Activated CD8-positive, alpha-beta T cell treated with anti-CD3 and anti-CD28 coated beads, Interleukin-2, amount 10 ng/mL, durations not matched to agents 7 days and 5 days (primary cell): ENCODE measurements at regions not wholly inside any gene's neighbourhood (a gene's known extent, or its start where the extent isn't known, plus 50 kb on each side); places are given as distances from the start of the nearest gene placed in this dataset.

ENCODE experiments used
- ATAC-seq: fragments of 150-1000 bp; cut with Tn5 transposase; one replicate; pipeline ENCODE4 v1.10.0; 2021; ENCODE audit warnings: moderate library complexity
- CTCF ChIA-PET: fragments of 350-600 bp; sonication (Branson Sonifier 250); formaldehyde crosslinking; loops from one replicate; lab custom pipeline; 2021; ENCODE audit warnings: antibody characterized with exemption; lab: Charles Lee
- POLR2A ChIA-PET: fragments of 350-600 bp; sonication (Branson Sonifier 250); formaldehyde crosslinking; loops from one replicate; lab custom pipeline; 2021; ENCODE audit warnings: antibody characterized with exemption; lab: Charles Lee
- DNase-seq: peaks from one replicate; pipeline ENCODE4 v3.0.0-alpha.2; 2020
- H3K27ac Mint-ChIP-seq: one replicate; pipeline ENCODE4 v1.8.0; 2021; ENCODE audit warnings: mild to moderate bottlenecking, mixed read lengths
- H3K27me3 Mint-ChIP-seq: one replicate; pipeline ENCODE4 v1.8.0; 2021; ENCODE audit warnings: low read depth, mixed read lengths
- H3K36me3 Mint-ChIP-seq: one replicate; pipeline ENCODE4 v1.8.0; 2021; ENCODE audit warnings: low read depth, mixed read lengths
- H3K4me1 Mint-ChIP-seq: one replicate; pipeline ENCODE4 v1.8.0; 2021; ENCODE audit warnings: low read depth, mixed read lengths
- H3K4me3 Mint-ChIP-seq: one replicate; pipeline ENCODE4 v1.8.0; 2021; ENCODE audit warnings: mild to moderate bottlenecking, mixed read lengths
- H3K9me3 Mint-ChIP-seq: one replicate; pipeline ENCODE4 v1.8.0; 2022; ENCODE audit warnings: mixed read lengths; ENCODE audit not compliant: insufficient read depth

DNA sequence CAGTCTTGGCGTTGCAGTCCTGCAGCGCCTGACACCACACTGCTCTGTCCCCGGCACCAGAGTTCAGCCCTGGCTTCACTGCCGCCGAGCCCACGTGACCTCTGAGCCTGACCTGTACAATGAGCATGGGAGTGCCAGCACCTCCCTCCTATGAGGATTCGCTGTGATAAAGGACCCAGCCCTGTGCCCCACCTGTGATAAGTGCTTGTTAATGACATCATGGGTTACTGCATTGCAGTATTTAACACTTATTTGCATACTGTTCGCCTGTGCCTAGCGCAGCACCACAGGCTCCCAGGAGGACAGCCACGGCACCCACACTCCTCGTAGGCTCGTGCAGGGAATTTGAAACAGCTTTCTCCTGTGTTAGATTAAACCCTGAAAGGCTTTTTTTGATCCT, 118.2 kb upstream of the GSC start:
- CTCF ChIA-PET = no interaction called here

GRCh38 chr14:94887591-94887990, 117.7 kb upstream of the GSC start:
- H3K4me1 Mint-ChIP-seq = no peaks in the 10 kb centered on the region
- no peaks in the 10 kb centered on the region for H3K36me3 Mint-ChIP-seq
- CTCF ChIA-PET = no interaction called here
- H3K27ac Mint-ChIP-seq = no peak overlapping the region
- DNase-seq = no peak
- ATAC-seq = no peak
- H3K27me3 Mint-ChIP-seq = no peaks in the 10 kb centered on the region
- POLR2A ChIA-PET = no interaction called here
- no peak overlapping the region for H3K4me3 Mint-ChIP-seq
- no peaks in the 10 kb centered on the region for H3K9me3 Mint-ChIP-seq

More for the DNA sequence above, 118.2 kb upstream of the GSC start:
- Mint-ChIP-seq H3K27ac (no peak overlapping the region), H3K27me3 (no peaks in the 10 kb centered on the region), H3K9me3 (no peaks in the 10 kb centered on the region), H3K4me1 (no peaks in the 10 kb centered on the region), H3K4me3 (no peak overlapping the region), H3K36me3 (no peaks in the 10 kb centered on the region)
- POLR2A ChIA-PET = no interaction called here
- ATAC-seq = no peak
- DNase-seq = no peak

DNA sequence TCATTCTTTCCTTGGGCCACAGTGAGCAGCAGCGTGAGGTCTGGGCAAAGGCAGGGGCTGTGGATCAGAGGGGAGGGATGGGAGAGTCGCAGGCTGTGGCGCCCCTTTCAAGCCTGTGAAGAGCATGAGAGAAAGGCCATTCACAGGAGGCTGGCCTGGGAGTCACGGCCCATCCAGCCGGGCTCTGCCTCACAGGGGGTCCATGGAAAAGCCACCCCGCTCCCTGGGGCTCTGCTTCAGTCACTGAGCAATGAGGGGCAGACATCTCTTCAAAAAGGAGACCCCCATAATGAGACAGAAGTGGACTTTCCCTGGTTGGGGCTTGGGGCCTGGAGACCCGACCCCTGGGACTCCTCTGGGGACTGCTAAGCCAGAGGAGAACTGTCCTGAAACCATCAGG, 117.0 kb upstream of the GSC start:
- ChIA-PET CTCF (no interaction called here), POLR2A (no interaction called here)
- Mint-ChIP-seq H3K27ac (no peak overlapping the region), H3K4me3 (no peak overlapping the region), H3K4me1 (no peaks in the 10 kb centered on the region), H3K9me3 (no peaks in the 10 kb centered on the region), H3K27me3 (no peaks in the 10 kb centered on the region), H3K36me3 (no peaks in the 10 kb centered on the region)
- no peak for ATAC-seq
- no peak for DNase-seq

DNA sequence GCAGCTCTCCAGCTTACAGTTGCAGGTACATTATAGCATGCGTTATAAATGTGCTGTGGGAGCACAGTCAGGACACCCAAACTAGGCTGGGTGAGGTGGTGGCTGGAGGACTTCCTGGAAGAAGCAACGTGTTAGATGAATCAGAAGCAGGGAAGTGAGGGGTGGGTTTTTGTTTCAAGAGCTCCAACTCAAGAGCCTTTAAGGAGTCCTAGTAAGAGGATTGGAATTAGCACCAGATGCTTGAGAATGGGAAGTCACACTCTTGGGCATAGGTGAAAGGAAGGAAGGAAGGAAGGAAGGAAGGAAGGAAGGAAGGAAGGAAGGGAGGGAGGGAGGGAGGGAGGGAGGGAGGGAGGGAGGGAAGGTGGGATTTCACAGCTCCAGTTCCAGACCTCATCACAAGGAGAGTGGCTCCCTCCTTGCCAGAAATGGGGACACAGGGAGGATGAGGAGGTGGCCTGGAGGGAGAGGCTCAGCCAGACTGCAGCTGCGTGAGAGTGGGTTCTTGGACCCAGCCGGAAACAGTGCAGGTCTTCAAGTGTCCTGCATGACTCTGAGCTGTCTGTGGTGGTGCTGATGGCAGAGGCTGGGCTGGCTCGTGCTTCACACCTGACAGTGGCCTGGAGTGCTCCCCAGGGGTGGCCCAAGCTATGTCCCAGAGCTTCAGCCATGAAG, 115.7 kb upstream of the GSC start:
- POLR2A ChIA-PET = no interaction called here
- H3K27ac Mint-ChIP-seq = no peak overlapping the region
- CTCF ChIA-PET = no interaction called here

GRCh38 chr14:94884616-94885230, 114.8 kb upstream of the GSC start:
- Mint-ChIP-seq H3K9me3 (no peaks in the 10 kb centered on the region), H3K4me3 (no peak overlapping the region), H3K27ac (no peak overlapping the region), H3K27me3 (no peaks in the 10 kb centered on the region), H3K36me3 (no peaks in the 10 kb centered on the region), H3K4me1 (no peaks in the 10 kb centered on the region)
- no peak for ATAC-seq
- no peak for DNase-seq
- POLR2A ChIA-PET = no interaction called here
- CTCF ChIA-PET = no interaction called here

More for the DNA sequence above, 115.7 kb upstream of the GSC start:
- H3K9me3 Mint-ChIP-seq = no peaks in the 10 kb centered on the region
- ATAC-seq = no peak
- no peaks in the 10 kb centered on the region for H3K36me3 Mint-ChIP-seq
- H3K4me1 Mint-ChIP-seq = no peaks in the 10 kb centered on the region
- H3K27me3 Mint-ChIP-seq = no peaks in the 10 kb centered on the region
- H3K4me3 Mint-ChIP-seq = no peak overlapping the region
- DNase-seq = no peak

DNA sequence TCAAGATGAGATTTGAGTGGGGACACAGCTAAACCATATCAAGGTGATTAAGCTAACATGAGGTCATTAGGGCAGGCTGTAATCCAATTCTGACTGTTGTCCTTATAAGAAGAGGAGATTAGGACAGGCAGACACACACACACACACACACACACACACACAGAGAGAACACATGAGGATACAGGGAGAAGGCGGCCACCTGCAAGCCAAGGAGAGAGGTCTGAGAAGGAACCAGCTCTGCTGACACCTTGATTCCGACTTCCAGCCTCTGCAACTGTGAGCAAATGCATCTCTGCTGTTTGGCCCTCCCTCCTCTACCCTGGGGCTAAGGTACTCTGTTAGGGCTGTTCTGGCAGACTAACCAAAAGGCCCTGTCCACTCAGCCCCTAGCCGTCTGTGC, 112.5 kb upstream of the GSC start:
- H3K36me3 Mint-ChIP-seq = no peaks in the 10 kb centered on the region
- no peak overlapping the region for H3K4me3 Mint-ChIP-seq
- ChIA-PET POLR2A (no interaction called here), CTCF (no interaction called here)
- H3K27me3 Mint-ChIP-seq = peaks cover 2% of the 10 kb centered on the region
- DNase-seq (no peak), ATAC-seq (no peak)
- no peak overlapping the region for H3K27ac Mint-ChIP-seq
- H3K4me1 Mint-ChIP-seq = no peaks in the 10 kb centered on the region
- no peaks in the 10 kb centered on the region for H3K9me3 Mint-ChIP-seq

- Mint-ChIP-seq H3K36me3 (no peaks in the 10 kb centered on the region), H3K27me3 (peaks cover 4% of the 10 kb centered on the region), H3K9me3 (no peaks in the 10 kb centered on the region), H3K4me3 (no peak overlapping the region), H3K4me1 (no peaks in the 10 kb centered on the region), H3K27ac (no peak overlapping the region)
- ChIA-PET CTCF (no interaction called here), POLR2A (no interaction called here)
- DNase-seq (no peak), ATAC-seq (no peak)
These were observed 111.0 kb upstream of the GSC start for GRCh38 chr14:94880876-94881275.

- POLR2A ChIA-PET = no interaction called here
- CTCF ChIA-PET = no interaction called here
These were observed 110.2 kb upstream of the GSC start for GRCh38 chr14:94880106-94880505.

GRCh38 chr14:94879537-94879936, 109.6 kb upstream of the GSC start:
- no peak overlapping the region for H3K4me3 Mint-ChIP-seq
- no peaks in the 10 kb centered on the region for H3K9me3 Mint-ChIP-seq
- CTCF ChIA-PET = no interaction called here

More at GRCh38 chr14:94880106-94880505, 110.2 kb upstream of the GSC start:
- no peaks in the 10 kb centered on the region for H3K9me3 Mint-ChIP-seq
- DNase-seq (no peak), ATAC-seq (no peak)
- H3K27me3 Mint-ChIP-seq = peaks cover 6% of the 10 kb centered on the region
- H3K4me1 Mint-ChIP-seq = no peaks in the 10 kb centered on the region
- H3K27ac Mint-ChIP-seq = no peak overlapping the region
- no peak overlapping the region for H3K4me3 Mint-ChIP-seq
- no peaks in the 10 kb centered on the region for H3K36me3 Mint-ChIP-seq

GRCh38 chr14:94876306-94876705, 106.4 kb upstream of the GSC start:
- peaks cover 10% of the 10 kb centered on the region for H3K27me3 Mint-ChIP-seq
- no peaks in the 10 kb centered on the region for H3K36me3 Mint-ChIP-seq
- no peak for ATAC-seq
- ChIA-PET POLR2A (no interaction called here), CTCF (no interaction called here)
- no peaks in the 10 kb centered on the region for H3K4me1 Mint-ChIP-seq
- no peak overlapping the region for H3K4me3 Mint-ChIP-seq
- H3K9me3 Mint-ChIP-seq = no peaks in the 10 kb centered on the region
- no peak overlapping the region for H3K27ac Mint-ChIP-seq
- no peak for DNase-seq

More at GRCh38 chr14:94879537-94879936, 109.6 kb upstream of the GSC start:
- DNase-seq (no peak), ATAC-seq (no peak)
- POLR2A ChIA-PET = no interaction called here
- no peaks in the 10 kb centered on the region for H3K36me3 Mint-ChIP-seq
- H3K27ac Mint-ChIP-seq = no peak overlapping the region
- peaks cover 6% of the 10 kb centered on the region for H3K27me3 Mint-ChIP-seq
- no peaks in the 10 kb centered on the region for H3K4me1 Mint-ChIP-seq

GRCh38 chr14:94875256-94875655, 105.3 kb upstream of the GSC start:
- Mint-ChIP-seq H3K27ac (no peak overlapping the region), H3K36me3 (no peaks in the 10 kb centered on the region), H3K27me3 (peaks cover 10% of the 10 kb centered on the region), H3K4me1 (no peaks in the 10 kb centered on the region), H3K4me3 (no peak overlapping the region), H3K9me3 (no peaks in the 10 kb centered on the region)
- DNase-seq (no peak), ATAC-seq (no peak)
- ChIA-PET POLR2A (no interaction called here), CTCF (no interaction called here)

DNA sequence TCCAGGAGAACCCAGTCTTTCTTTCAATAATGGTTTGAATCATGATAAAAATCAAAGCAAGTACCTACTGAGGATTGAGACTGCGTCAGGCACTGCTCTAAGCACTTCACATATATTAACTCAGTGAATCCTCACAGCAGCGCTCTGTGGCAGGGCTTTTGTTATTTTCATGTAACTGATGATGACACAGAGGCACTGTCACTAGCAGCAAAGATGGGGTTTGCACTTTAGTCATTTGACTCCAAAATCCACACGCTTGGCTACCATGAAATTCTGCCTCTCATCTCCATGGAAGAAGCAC, 98.8 kb upstream of the GSC start:
- Mint-ChIP-seq H3K9me3 (no peaks in the 10 kb centered on the region), H3K4me1 (no peaks in the 10 kb centered on the region), H3K27me3 (peaks cover 8% of the 10 kb centered on the region), H3K27ac (no peak overlapping the region), H3K36me3 (no peaks in the 10 kb centered on the region), H3K4me3 (no peak overlapping the region)
- ChIA-PET POLR2A (no interaction called here), CTCF (no interaction called here)
- ATAC-seq (no peak), DNase-seq (no peak)
